Body of pancreas (tissue), 4 donors: ENCODE measurements at regions not wholly inside any gene's neighbourhood (a gene's known extent, or its start where the extent isn't known, plus 50 kb on each side); places are given as distances from the start of the nearest gene placed in this dataset.

Source experiments
- ATAC-seq: fragments of 150-250 bp; one replicate; pipeline ENCODE4 v1.9.1; 2016
- DNase-seq, 4 donors: peaks; one replicate each; pipeline ENCODE4 v3.0.0-alpha.2; 2019
- H3K27ac ChIP-seq, 4 donors: fragments of 200-600 bp; sonication (generic); 1 replicate in 3 of 4; 2 replicates in 1 of 4; pipeline versions ENCODE4 v1.5.1 to v1.6.1; 2016 to 2019; ENCODE audit warnings: mild to moderate bottlenecking in 1 of 4, mixed read lengths in 1 of 4, moderate library complexity in 1 of 4
- H3K27me3 ChIP-seq, 2 donors: fragments of 200-600 bp; sonication (generic); one replicate each; pipeline ENCODE4 v1.6.0; 2016; ENCODE audit warnings: mild to moderate bottlenecking in 1 of 2
- H3K36me3 ChIP-seq, 2 donors: fragments of 200-600 bp; sonication (generic); replicated peaks in 1 of 2; 2 replicates each; pipeline ENCODE4 v1.5.1; 2016; ENCODE audit warnings: low read depth in 2 of 2; ENCODE audit not compliant: insufficient read depth in 1 of 2
- H3K4me1 ChIP-seq: fragments of 200-600 bp; sonication (generic); one replicate; pipeline ENCODE4 v1.6.0; 2016
- H3K4me3 ChIP-seq, 2 donors: fragments of 200-600 bp; sonication (generic); 1 replicate in 1 of 2; 2 replicates in 1 of 2; pipeline ENCODE4 v1.5.1; 2016 to 2019
- H3K9me3 ChIP-seq, 3 donors: fragments of 200-600 bp; sonication (generic); 1 replicate in 2 of 3; 2 replicates in 1 of 3; pipeline ENCODE4 v1.5.1; 2016
- POLR2A ChIP-seq, 3 donors: fragments of 450-650 bp; IDR thresholded peaks; one replicate each; pipeline ENCODE4 v1.6.1; 2016; ENCODE audit warnings: antibody characterized with exemption in 3 of 3, mild to moderate bottlenecking in 2 of 3
- WGBS, 2 donors: methylation state at CpG; one replicate each; pipeline ENCODE4 v1.1.5; 2017; 5-methylcytosine and 5-hydroxymethylcytosine counted together
- intact Hi-C: fragments of 100-400 bp; cut with DNase I; formaldehyde crosslinking; loops from one replicate; pipeline ENCODE4 v1.15.1; 2023
- TF ChIP-seq, protein P1 (sequence below), 7 experiments: fragments of 450-650 bp in 4 of 7; fragments of 200-600 bp in 3 of 7; sonication (generic) in 3 of 7; IDR thresholded peaks; one replicate each; pipeline ENCODE4 v1.5.1; 2016 to 2019; ENCODE audit warnings: antibody characterized with exemption in 7 of 7

DNA sequence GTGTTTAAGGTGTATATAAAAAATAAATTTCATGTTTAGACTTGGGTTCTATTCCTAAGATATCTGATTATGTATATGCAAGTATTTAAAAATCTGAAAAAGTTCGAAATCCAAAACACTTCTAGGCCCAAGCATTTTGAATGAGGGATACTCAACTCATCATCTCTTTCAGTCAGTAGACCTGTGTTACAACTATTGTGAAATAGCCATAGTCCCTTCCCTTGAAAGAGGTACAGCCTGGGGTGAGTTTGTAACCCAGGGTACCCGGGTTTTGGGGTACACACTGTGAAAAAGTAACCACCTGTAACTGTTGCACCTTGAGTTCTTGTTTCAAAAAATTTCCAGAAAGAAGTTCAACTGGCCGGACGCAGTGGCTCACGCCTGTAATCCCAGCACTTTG is 76.6 kb upstream of the DOK5 start:
- TF ChIP-seq POLR2A (IDR thresholded peaks at IDR 0.05) = no peak
- TF ChIP-seq, protein P1, sequence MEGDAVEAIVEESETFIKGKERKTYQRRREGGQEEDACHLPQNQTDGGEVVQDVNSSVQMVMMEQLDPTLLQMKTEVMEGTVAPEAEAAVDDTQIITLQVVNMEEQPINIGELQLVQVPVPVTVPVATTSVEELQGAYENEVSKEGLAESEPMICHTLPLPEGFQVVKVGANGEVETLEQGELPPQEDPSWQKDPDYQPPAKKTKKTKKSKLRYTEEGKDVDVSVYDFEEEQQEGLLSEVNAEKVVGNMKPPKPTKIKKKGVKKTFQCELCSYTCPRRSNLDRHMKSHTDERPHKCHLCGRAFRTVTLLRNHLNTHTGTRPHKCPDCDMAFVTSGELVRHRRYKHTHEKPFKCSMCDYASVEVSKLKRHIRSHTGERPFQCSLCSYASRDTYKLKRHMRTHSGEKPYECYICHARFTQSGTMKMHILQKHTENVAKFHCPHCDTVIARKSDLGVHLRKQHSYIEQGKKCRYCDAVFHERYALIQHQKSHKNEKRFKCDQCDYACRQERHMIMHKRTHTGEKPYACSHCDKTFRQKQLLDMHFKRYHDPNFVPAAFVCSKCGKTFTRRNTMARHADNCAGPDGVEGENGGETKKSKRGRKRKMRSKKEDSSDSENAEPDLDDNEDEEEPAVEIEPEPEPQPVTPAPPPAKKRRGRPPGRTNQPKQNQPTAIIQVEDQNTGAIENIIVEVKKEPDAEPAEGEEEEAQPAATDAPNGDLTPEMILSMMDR (IDR thresholded peaks at IDR 0.05) = no peak
- Histone ChIP-seq H3K9me3 (no peaks in the 10 kb centered on the region), H3K4me1 (no peaks in the 10 kb centered on the region), H3K27ac (no peak overlapping the region), H3K4me3 (no peak overlapping the region), H3K27me3 (no peaks in the 10 kb centered on the region), H3K36me3 (no peaks in the 10 kb centered on the region)
- WGBS, 2 donors = 78 to 84% methylated on average over 5 of the region's 5 CpGs
- ATAC-seq = no peak
- intact Hi-C loops = no loop called here
- no peak for DNase-seq

DNA sequence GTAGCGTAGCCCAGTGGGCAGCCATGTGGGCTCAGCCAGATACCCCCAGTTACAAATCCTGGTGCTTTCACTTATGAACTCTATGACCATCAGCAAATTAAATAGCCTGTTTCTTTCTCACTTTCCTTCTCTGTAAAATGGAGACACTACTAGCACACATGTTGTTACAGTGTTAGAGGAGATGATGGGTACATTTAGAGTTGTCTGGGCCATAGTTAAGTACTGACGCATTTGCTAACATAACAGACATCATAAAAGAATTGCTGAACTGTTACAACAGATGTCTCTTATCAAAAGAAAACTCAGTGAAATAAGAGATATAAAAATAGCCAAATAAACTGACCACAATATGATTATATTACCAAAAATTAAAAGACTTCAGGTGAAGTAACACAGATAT is 69.9 kb upstream of the DOK5 start:
- TF ChIP-seq, protein P1 (IDR thresholded peaks at IDR 0.05) = no peak
- no peak for TF ChIP-seq POLR2A (IDR thresholded peaks at IDR 0.05)
- Histone ChIP-seq H3K27me3 (no peaks in the 10 kb centered on the region), H3K27ac (no peak overlapping the region), H3K36me3 (no peaks in the 10 kb centered on the region), H3K9me3 (no peaks in the 10 kb centered on the region), H3K4me3 (no peak overlapping the region), H3K4me1 (no peaks in the 10 kb centered on the region)
- no peak for ATAC-seq
- no peak for DNase-seq
- WGBS, 2 donors = 76 to 81% methylated on average over 2 of the region's 2 CpGs
- intact Hi-C loops = no loop called here

DNA sequence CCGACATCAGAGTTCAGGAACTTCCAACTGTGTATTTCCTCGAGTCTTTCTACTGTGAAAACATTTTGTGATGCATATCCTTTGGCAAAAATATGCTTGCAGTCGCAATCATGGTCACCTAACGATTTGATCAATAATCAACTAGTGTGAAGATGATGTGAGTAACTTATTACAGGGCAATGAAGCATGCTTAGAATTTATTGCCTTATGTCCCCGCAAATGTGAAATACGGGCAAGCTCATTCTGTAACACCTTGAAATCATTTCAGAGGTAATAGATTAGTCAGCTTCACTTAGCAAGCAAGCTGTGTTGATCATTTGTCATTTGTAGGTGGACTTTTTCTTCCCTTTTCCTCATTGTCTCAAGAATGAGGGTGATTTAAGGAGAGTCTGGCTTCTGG is 67.9 kb upstream of the DOK5 start:
- DNase-seq (no peak), ATAC-seq (no peak)
- Histone ChIP-seq H3K9me3 (no peaks in the 10 kb centered on the region), H3K27ac (no peak overlapping the region), H3K36me3 (no peaks in the 10 kb centered on the region), H3K27me3 (no peaks in the 10 kb centered on the region), H3K4me1 (no peaks in the 10 kb centered on the region), H3K4me3 (no peak overlapping the region)
- TF ChIP-seq POLR2A (IDR thresholded peaks at IDR 0.05) = no peak
- TF ChIP-seq, protein P1 (IDR thresholded peaks at IDR 0.05) = no peak
- WGBS, 2 donors = 49 to 52% methylated on average over 6 of the region's 6 CpGs
- intact Hi-C loops = no loop called here

DNA sequence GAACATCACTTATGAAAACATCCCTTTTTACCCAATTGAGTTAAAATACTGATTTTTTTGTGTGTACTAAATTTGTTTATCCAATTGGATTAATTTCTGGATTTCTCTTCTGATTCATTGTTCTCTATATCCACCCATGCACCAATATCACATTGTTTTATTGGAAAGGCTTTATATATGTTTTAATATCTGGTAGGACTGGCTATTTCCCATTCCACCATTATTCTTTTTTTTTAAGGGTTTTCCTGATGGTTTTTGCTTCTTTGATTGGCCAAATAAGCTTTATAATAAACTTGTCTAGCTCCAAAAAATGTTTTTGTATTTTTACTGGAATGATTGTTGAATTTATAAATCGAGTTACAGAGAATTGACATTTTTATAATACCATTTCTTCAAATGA is 59.4 kb upstream of the DOK5 start:
- H3K27ac ChIP-seq = no peak overlapping the region
- intact Hi-C loops = no loop called here
- no peaks in the 10 kb centered on the region for H3K27me3 ChIP-seq
- TF ChIP-seq POLR2A (IDR thresholded peaks at IDR 0.05) = no peak
- TF ChIP-seq, protein P1 (IDR thresholded peaks at IDR 0.05) = no peak
- H3K4me1 ChIP-seq = peaks cover 5% of the 10 kb centered on the region
- no peaks in the 10 kb centered on the region for H3K9me3 ChIP-seq
- H3K36me3 ChIP-seq = no peaks in the 10 kb centered on the region
- WGBS, 2 donors = 72 to 74% methylated on average over 1 of the region's 1 CpG
- no peak for ATAC-seq
- H3K4me3 ChIP-seq = no peak overlapping the region
- DNase-seq = no peak

DNA sequence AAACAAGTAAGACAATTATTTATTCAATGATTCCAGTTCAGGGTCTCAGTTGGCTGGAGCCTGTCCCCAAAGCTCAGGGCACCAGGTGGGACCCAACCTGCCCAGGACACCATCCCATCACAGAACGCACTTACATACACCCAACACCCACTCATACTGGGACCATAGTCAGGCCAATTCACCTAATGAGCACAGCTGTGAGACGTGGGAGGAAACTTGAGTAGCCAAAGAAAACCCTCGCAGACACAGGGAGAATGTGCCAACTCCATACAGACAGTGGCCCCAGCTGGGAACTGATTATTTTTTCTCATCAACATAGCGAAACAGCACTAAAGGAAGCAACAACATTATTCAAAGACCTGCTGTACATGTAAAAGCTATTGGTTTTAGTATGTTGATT is 58.6 kb upstream of the DOK5 start:
- Histone ChIP-seq H3K4me1 (peaks cover 5% of the 10 kb centered on the region), H3K27ac (no peak overlapping the region), H3K9me3 (no peaks in the 10 kb centered on the region), H3K36me3 (no peaks in the 10 kb centered on the region), H3K27me3 (no peaks in the 10 kb centered on the region), H3K4me3 (no peak overlapping the region)
- WGBS, 2 donors = 25 to 32% methylated on average over 4 of the region's 4 CpGs
- intact Hi-C loops = no loop called here
- no peak for TF ChIP-seq POLR2A (IDR thresholded peaks at IDR 0.05)
- TF ChIP-seq, protein P1 (IDR thresholded peaks at IDR 0.05) = no peak
- DNase-seq (peak; percentile 18 to 60 (median 30)), ATAC-seq (peak; percentile 70)
